C4-2B (cell line): ENCODE measurements at regions not wholly inside any gene's neighbourhood (a gene's known extent, or its start where the extent isn't known, plus 50 kb on each side); places are given as distances from the start of the nearest gene placed in this dataset.

Experiments used
- H3K27ac ChIP-seq: fragments of 450-650 bp; 2 replicates; pipeline ENCODE4 v1.5.1; 2017
- ZFX ChIP-seq: fragments of 450-650 bp; IDR thresholded peaks from 2 replicates; pipeline ENCODE4 v1.6.1; 2017
- TF ChIP-seq, protein P1 (sequence below): fragments of 450-650 bp; conservative IDR thresholded peaks from 2 replicates; pipeline ENCODE4 v1.5.1; 2017; ENCODE audit warnings: mild to moderate bottlenecking

GRCh38 chr6:30424549-30424948 is 64.8 kb upstream of the HLA-E start:
- TF ChIP-seq, protein P1, sequence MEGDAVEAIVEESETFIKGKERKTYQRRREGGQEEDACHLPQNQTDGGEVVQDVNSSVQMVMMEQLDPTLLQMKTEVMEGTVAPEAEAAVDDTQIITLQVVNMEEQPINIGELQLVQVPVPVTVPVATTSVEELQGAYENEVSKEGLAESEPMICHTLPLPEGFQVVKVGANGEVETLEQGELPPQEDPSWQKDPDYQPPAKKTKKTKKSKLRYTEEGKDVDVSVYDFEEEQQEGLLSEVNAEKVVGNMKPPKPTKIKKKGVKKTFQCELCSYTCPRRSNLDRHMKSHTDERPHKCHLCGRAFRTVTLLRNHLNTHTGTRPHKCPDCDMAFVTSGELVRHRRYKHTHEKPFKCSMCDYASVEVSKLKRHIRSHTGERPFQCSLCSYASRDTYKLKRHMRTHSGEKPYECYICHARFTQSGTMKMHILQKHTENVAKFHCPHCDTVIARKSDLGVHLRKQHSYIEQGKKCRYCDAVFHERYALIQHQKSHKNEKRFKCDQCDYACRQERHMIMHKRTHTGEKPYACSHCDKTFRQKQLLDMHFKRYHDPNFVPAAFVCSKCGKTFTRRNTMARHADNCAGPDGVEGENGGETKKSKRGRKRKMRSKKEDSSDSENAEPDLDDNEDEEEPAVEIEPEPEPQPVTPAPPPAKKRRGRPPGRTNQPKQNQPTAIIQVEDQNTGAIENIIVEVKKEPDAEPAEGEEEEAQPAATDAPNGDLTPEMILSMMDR, result no peak
- no peak for TF ChIP-seq ZFX
- no peak overlapping the region for H3K27ac ChIP-seq
